ENCODE measurements at regions not wholly inside any gene's neighbourhood (a gene's known extent, or its start where the extent isn't known, plus 50 kb on each side); places are given as distances from the start of the nearest gene placed in this dataset.

GRCh38 chr5:105593011-105593760 is 2030.6 kb upstream of the NUDT12 start:
- TF ChIP-seq PPARA (CRISPR knock-in tag; IDR thresholded peaks at IDR 0.05; ENCODE audit: borderline replicate concordance) (no peak), ARNTL (CRISPR knock-in tag; IDR thresholded peaks at IDR 0.05; ENCODE audit: borderline replicate concordance, low read depth) (no peak), PATZ1 (CRISPR knock-in tag; IDR thresholded peaks at IDR 0.05; ENCODE audit: borderline replicate concordance) (no peak), RARB (CRISPR knock-in tag; IDR thresholded peaks at IDR 0.05) (no peak), ZFP30 (CRISPR knock-in tag; IDR thresholded peaks at IDR 0.05) (no peak), TOX (CRISPR knock-in tag; IDR thresholded peaks at IDR 0.05; ENCODE audit: borderline replicate concordance) (no peak), CREB5 (CRISPR knock-in tag; IDR thresholded peaks at IDR 0.05; ENCODE audit: low read depth) (no peak), ZNF70 (CRISPR knock-in tag; IDR thresholded peaks at IDR 0.05) (no peak), ESRRG (CRISPR knock-in tag; IDR thresholded peaks at IDR 0.05) (no peak), OSR1 (CRISPR knock-in tag; IDR thresholded peaks at IDR 0.05) (no peak), ZNF565 (CRISPR knock-in tag; conservative IDR thresholded peaks at IDR 0.05; ENCODE audit: low read depth) (no peak), ZNF8 (CRISPR knock-in tag; IDR thresholded peaks at IDR 0.05) (no peak)
